HepG2 (cell line): ENCODE measurements at regions not wholly inside any gene's neighbourhood (a gene's known extent, or its start where the extent isn't known, plus 50 kb on each side); places are given as distances from the start of the nearest gene placed in this dataset.

Experiments
- CSRNP1 ChIP-seq: sonication (generic); formaldehyde crosslinking; IDR thresholded peaks from 2 replicates; pipeline ENCODE4 v1.8.1; 2023; ENCODE audit warnings: mild to moderate bottlenecking, missing genetic modification reagents
- GATAD2A ChIP-seq: IDR thresholded peaks from 2 replicates; pipeline ENCODE4 v1.6.1; 2016
- GPBP1L1 ChIP-seq: sonication (generic); formaldehyde crosslinking; IDR thresholded peaks from 2 replicates; pipeline ENCODE4 v1.5.0; 2020; ENCODE audit warnings: mild to moderate bottlenecking, missing genetic modification reagents
- MLX ChIP-seq: IDR thresholded peaks from 2 replicates; pipeline ENCODE4 v1.6.1; 2016
- PHF21A ChIP-seq: sonication (generic); formaldehyde crosslinking; IDR thresholded peaks from 2 replicates; pipeline ENCODE4 v1.5.0; 2020; ENCODE audit warnings: mild to moderate bottlenecking, missing genetic modification reagents
- YY1 ChIP-seq: IDR thresholded peaks from 2 replicates; pipeline ENCODE4 v1.6.1; 2011; ENCODE audit warnings: low read length, low read depth, moderate library complexity, mild to moderate bottlenecking; ENCODE audit not compliant: insufficient read depth, insufficient replicate concordance
- ZBTB40 ChIP-seq, 2 experiments: fragments of 450-650 bp in 1 of 2; sonication (generic) in 1 of 2; formaldehyde crosslinking in 1 of 2; IDR thresholded peaks; 2 replicates each; pipeline versions ENCODE4 v1.6.1 to v1.8.0; 2016 to 2022; ENCODE audit warnings: antibody characterized with exemption in 1 of 2, mild to moderate bottlenecking in 1 of 2, missing genetic modification reagents in 1 of 2
- ZFP90 ChIP-seq: sonication (generic); formaldehyde crosslinking; IDR thresholded peaks from 2 replicates; pipeline ENCODE4 v1.8.0; 2022; ENCODE audit warnings: missing genetic modification reagents, mild to moderate bottlenecking, inconsistent platforms, borderline replicate concordance
- ZFX ChIP-seq: sonication (generic); formaldehyde crosslinking; IDR thresholded peaks from 2 replicates; pipeline ENCODE4 v1.4.0; 2020; ENCODE audit warnings: mild to moderate bottlenecking, low read depth, missing genetic modification reagents, moderate library complexity
- ZNF18 ChIP-seq: sonication (generic); formaldehyde crosslinking; IDR thresholded peaks from 2 replicates; pipeline ENCODE4 v1.8.0; 2022; ENCODE audit warnings: mild to moderate bottlenecking, missing genetic modification reagents; ENCODE audit not compliant: insufficient replicate concordance
- ZNF598 ChIP-seq: sonication (generic); formaldehyde crosslinking; IDR thresholded peaks from 2 replicates; pipeline ENCODE4 v1.5.1; 2020; ENCODE audit warnings: mild to moderate bottlenecking, missing genetic modification reagents, borderline replicate concordance
- ZNF644 ChIP-seq: IDR thresholded peaks from 2 replicates; pipeline ENCODE4 v1.6.1; 2016; ENCODE audit warnings: low read depth
- ZNF670 ChIP-seq: sonication (generic); formaldehyde crosslinking; IDR thresholded peaks from 2 replicates; pipeline ENCODE4 v1.8.0; 2022; ENCODE audit warnings: mild to moderate bottlenecking, missing genetic modification reagents, borderline replicate concordance
- ZNF775 ChIP-seq: sonication (generic); formaldehyde crosslinking; IDR thresholded peaks from 2 replicates; pipeline ENCODE4 v1.4.0; 2020; ENCODE audit warnings: missing genetic modification reagents, mild to moderate bottlenecking, moderate library complexity, borderline replicate concordance

GRCh38 chr9:129414377-129414992 lies 206.4 kb downstream of the C9orf50 start (continued):
- TF ChIP-seq ZFX (CRISPR knock-in tag) (peak; percentile 20; the same call in 1 of the 2 replicates), GATAD2A (CRISPR knock-in tag) (peak; percentile 77), YY1 (no peak), PHF21A (CRISPR knock-in tag) (peak; percentile 91), ZNF775 (CRISPR knock-in tag) (peak; percentile 98), ZNF18 (CRISPR knock-in tag) (peak; percentile 90), MLX (peak; percentile 68; the same call in 1 of the 2 replicates), GPBP1L1 (CRISPR knock-in tag) (no peak), CSRNP1 (CRISPR knock-in tag) (peak; percentile 35; the same call in 1 of the 2 replicates), ZFP90 (CRISPR knock-in tag) (peak; percentile 44; the same call in 1 of the 2 replicates), ZBTB40 (IDR thresholded peaks at IDR 0.05) (no peak), ZBTB40 (CRISPR knock-in tag; IDR thresholded peaks at IDR 0.05) (no peak; the same call in 1 of the 2 replicates), ZNF644 (CRISPR knock-in tag) (no peak), ZNF670 (CRISPR knock-in tag) (peak; percentile 90), ZNF598 (0 out of 2 replicates have a peak, but pooled peaks have one; percentile 24)
